ENCODE measurements at regions not wholly inside any gene's neighbourhood (a gene's known extent, or its start where the extent isn't known, plus 50 kb on each side); places are given as distances from the start of the nearest gene placed in this dataset.

DNA sequence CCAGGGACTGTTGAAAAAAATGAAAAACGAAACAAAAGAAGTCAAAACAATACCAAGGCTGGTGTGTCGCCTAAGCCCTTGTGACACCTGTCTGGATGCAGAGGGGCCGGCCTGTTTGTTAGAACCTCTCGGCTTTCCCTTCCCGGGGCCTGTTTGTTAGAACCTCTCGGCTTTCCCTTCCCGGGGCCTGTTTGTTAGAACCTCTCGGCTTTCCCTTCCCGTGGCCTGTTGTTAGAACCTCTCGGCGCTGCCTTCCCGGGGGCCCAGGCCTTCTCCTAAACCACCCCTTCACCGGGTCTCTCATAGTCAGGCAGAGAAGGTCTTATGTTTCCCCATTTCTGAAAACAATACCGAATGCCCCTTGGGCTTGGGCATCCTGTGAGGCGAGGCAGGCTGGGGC, 180.0 kb downstream of the BANP start (continued):
- TF ChIP-seq, protein P1, sequence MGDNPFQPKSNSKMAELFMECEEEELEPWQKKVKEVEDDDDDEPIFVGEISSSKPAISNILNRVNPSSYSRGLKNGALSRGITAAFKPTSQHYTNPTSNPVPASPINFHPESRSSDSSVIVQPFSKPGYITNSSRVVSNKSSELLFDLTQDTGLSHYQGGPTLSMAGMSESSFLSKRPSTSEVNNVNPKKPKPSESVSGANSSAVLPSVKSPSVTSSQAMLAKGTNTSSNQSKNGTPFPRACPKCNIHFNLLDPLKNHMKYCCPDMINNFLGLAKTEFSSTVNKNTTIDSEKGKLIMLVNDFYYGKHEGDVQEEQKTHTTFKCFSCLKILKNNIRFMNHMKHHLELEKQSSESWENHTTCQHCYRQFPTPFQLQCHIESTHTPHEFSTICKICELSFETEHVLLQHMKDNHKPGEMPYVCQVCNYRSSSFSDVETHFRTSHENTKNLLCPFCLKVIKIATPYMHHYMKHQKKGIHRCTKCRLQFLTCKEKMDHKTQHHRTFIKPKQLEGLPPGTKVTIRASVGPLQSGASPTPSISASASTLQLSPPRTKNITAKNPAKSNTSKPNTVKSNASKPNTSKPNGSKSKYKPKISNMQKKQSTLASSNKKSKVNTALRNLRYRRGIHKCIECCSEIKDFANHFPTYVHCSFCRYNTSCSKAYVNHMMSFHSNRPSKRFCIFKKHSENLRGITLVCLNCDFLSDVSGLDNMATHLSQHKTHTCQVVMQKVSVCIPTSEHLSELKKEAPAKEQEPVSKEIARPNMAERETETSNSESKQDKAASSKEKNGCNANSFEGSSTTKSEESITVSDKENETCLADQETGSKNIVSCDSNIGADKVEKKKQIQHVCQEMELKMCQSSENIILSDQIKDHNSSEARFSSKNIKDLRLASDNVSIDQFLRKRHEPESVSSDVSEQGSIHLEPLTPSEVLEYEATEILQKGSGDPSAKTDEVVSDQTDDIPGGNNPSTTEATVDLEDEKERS (tag by site-specific recombination; IDR thresholded peaks at IDR 0.05): no peak
- TF ChIP-seq ZNF335 (tag by site-specific recombination; conservative IDR thresholded peaks at IDR 0.05) (no peak), HOXC10 (CRISPR knock-in tag; IDR thresholded peaks at IDR 0.05) (no peak), MZF1 (tag by site-specific recombination; IDR thresholded peaks at IDR 0.05; ENCODE audit: borderline replicate concordance) (no peak), ZBTB20 (tag by site-specific recombination; IDR thresholded peaks at IDR 0.05) (no peak)

DNA sequence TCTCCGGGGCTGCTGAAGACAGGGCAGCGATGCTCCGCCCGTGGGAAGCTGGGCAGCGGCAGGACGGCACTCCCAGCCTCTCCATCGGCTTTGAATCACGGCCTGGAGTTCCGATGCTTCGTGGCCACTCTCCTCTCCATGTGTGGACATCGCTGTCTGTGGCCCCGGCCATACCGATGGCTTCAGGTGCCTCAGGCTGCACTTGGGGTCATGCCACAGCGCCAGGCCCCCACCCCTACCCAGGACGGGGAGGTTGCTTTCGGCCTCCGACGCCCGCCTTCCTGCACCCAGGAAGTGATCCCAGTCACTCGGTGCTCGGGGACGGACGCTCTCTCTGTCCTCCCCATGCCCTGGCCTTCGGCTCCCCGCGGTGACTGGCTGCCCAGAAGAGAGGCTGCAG, 180.7 kb downstream of the BANP start:
- H3K4me1 ChIP-seq (ENCODE audit: control insufficient read depth, insufficient read depth, low read length): no peaks in the 10 kb centered on the region
- TF ChIP-seq, protein P2, sequence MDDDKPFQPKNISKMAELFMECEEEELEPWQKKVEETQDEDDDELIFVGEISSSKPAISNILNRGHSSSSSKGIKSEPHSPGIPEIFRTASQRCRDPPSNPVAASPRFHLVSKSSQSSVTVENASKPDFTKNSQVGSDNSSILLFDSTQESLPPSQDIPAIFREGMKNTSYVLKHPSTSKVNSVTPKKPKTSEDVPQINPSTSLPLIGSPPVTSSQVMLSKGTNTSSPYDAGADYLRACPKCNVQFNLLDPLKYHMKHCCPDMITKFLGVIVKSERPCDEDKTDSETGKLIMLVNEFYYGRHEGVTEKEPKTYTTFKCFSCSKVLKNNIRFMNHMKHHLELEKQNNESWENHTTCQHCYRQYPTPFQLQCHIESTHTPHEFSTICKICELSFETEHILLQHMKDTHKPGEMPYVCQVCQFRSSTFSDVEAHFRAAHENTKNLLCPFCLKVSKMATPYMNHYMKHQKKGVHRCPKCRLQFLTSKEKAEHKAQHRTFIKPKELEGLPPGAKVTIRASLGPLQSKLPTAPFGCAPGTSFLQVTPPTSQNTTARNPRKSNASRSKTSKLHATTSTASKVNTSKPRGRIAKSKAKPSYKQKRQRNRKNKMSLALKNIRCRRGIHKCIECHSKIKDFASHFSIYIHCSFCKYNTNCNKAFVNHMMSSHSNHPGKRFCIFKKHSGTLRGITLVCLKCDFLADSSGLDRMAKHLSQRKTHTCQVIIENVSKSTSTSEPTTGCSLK (tag by site-specific recombination; IDR thresholded peaks at IDR 0.05): no peak
- TF ChIP-seq ZNF239 (tag by site-specific recombination; IDR thresholded peaks at IDR 0.05): no peak
- TF ChIP-seq ZNF530 (tag by site-specific recombination; IDR thresholded peaks at IDR 0.05; ENCODE audit: low read depth): no peak
- no peak for TF ChIP-seq RBAK (tag by site-specific recombination; IDR thresholded peaks at IDR 0.05)
- TF ChIP-seq, protein P3, sequence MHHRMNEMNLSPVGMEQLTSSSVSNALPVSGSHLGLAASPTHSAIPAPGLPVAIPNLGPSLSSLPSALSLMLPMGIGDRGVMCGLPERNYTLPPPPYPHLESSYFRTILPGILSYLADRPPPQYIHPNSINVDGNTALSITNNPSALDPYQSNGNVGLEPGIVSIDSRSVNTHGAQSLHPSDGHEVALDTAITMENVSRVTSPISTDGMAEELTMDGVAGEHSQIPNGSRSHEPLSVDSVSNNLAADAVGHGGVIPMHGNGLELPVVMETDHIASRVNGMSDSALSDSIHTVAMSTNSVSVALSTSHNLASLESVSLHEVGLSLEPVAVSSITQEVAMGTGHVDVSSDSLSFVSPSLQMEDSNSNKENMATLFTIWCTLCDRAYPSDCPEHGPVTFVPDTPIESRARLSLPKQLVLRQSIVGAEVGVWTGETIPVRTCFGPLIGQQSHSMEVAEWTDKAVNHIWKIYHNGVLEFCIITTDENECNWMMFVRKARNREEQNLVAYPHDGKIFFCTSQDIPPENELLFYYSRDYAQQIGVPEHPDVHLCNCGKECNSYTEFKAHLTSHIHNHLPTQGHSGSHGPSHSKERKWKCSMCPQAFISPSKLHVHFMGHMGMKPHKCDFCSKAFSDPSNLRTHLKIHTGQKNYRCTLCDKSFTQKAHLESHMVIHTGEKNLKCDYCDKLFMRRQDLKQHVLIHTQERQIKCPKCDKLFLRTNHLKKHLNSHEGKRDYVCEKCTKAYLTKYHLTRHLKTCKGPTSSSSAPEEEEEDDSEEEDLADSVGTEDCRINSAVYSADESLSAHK (tag by site-specific recombination; IDR thresholded peaks at IDR 0.05): no peak
- TF ChIP-seq ZNF433 (tag by site-specific recombination; IDR thresholded peaks at IDR 0.05; ENCODE audit: low read depth): no peak
- TF ChIP-seq ZEB2 (tag by site-specific recombination; IDR thresholded peaks at IDR 0.05): no peak
- TF ChIP-seq, protein P4, sequence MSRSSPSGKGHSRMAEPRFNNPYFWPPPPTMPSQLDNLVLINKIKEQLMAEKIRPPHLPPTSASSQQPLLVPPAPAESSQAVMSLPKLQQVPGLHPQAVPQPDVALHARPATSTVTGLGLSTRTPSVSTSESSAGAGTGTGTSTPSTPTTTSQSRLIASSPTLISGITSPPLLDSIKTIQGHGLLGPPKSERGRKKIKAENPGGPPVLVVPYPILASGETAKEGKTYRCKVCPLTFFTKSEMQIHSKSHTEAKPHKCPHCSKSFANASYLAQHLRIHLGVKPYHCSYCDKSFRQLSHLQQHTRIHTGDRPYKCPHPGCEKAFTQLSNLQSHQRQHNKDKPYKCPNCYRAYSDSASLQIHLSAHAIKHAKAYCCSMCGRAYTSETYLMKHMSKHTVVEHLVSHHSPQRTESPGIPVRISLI (tag by site-specific recombination; IDR thresholded peaks at IDR 0.05): no peak
- TF ChIP-seq HOXA7 (CRISPR knock-in tag; IDR thresholded peaks at IDR 0.05; ENCODE audit: borderline replicate concordance): no peak
- no peak for TF ChIP-seq ZNF2 (tag by site-specific recombination; IDR thresholded peaks at IDR 0.05)
- no peak for TF ChIP-seq ZNF223 (tag by site-specific recombination; IDR thresholded peaks at IDR 0.05)
- TF ChIP-seq ZNF600 (tag by site-specific recombination; IDR thresholded peaks at IDR 0.05): no peak
- TF ChIP-seq ZNF175 (tag by site-specific recombination; IDR thresholded peaks at IDR 0.05): no peak
- ChIA-PET POLR2A (no interaction called here), CTCF (no interaction called here)
- H3K27ac ChIP-seq (ENCODE audit: extremely low read depth, low read depth, low read length): no peak overlapping the region
- H3K36me3 ChIP-seq (ENCODE audit: control insufficient read depth in 2 of 2, insufficient read depth in 1 of 2, low read length in 2 of 2): no peaks in the 10 kb centered on the region
- H3K4me3 ChIP-seq (ENCODE audit: low read depth, low read length): no peak overlapping the region
- no peaks in the 10 kb centered on the region for H3K9me3 ChIP-seq (ENCODE audit: control insufficient read depth, insufficient read depth, low read depth, low read length)
